ENCODE measurements at regions not wholly inside any gene's neighbourhood (a gene's known extent, or its start where the extent isn't known, plus 50 kb on each side); places are given as distances from the start of the nearest gene placed in this dataset.

- Mint-ChIP-seq H3K27ac (ENCODE audit: unreplicated experiment) (no peak overlapping the region), H3K36me3 (ENCODE audit: low read depth) (no peaks in the 10 kb centered on the region), H3K27me3 (ENCODE audit: low read depth) (peaks cover 3% of the 10 kb centered on the region), H3K4me3 (no peak overlapping the region), H3K9me3 (no peaks in the 10 kb centered on the region), H3K4me1 (no peaks in the 10 kb centered on the region)
- TF ChIP-seq, protein P1, sequence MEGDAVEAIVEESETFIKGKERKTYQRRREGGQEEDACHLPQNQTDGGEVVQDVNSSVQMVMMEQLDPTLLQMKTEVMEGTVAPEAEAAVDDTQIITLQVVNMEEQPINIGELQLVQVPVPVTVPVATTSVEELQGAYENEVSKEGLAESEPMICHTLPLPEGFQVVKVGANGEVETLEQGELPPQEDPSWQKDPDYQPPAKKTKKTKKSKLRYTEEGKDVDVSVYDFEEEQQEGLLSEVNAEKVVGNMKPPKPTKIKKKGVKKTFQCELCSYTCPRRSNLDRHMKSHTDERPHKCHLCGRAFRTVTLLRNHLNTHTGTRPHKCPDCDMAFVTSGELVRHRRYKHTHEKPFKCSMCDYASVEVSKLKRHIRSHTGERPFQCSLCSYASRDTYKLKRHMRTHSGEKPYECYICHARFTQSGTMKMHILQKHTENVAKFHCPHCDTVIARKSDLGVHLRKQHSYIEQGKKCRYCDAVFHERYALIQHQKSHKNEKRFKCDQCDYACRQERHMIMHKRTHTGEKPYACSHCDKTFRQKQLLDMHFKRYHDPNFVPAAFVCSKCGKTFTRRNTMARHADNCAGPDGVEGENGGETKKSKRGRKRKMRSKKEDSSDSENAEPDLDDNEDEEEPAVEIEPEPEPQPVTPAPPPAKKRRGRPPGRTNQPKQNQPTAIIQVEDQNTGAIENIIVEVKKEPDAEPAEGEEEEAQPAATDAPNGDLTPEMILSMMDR (conservative IDR thresholded peaks at IDR 0.05) = no peak
- DNase-seq (ENCODE audit: low read depth, low spot score) = no peak
These were observed 137.1 kb upstream of the TMC3 start for GRCh38 chr15:81511138-81511537.

DNA sequence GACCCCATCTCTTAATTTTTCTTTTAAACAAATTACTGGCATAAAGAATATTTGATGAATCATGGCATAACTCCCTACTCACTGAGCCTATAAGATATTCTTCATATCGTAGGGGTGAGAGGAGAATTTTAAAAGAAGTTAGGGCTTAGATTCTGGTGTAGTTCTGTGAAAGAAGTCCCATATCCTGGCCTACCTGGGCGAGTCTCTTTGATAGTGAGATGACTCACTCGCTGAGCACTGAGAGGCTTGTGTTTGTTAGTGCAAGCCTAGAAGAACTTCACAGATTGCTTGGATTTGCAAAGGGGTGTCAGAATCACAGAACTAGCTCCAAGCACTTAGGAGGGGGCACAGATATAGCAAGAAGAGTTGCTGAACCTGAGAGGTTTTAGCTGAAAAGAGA is 133.8 kb upstream of the TMC3 start:
- no peak for DNase-seq (ENCODE audit: low read depth, low spot score)
- no peaks in the 10 kb centered on the region for H3K9me3 Mint-ChIP-seq
- no peaks in the 10 kb centered on the region for H3K36me3 Mint-ChIP-seq (ENCODE audit: low read depth)
- H3K4me1 Mint-ChIP-seq = no peaks in the 10 kb centered on the region
- no peak overlapping the region for H3K27ac Mint-ChIP-seq (ENCODE audit: unreplicated experiment)
- H3K4me3 Mint-ChIP-seq = no peak overlapping the region
- no peaks in the 10 kb centered on the region for H3K27me3 Mint-ChIP-seq (ENCODE audit: low read depth)
- TF ChIP-seq, protein P1 (conservative IDR thresholded peaks at IDR 0.05) = no peak

DNA sequence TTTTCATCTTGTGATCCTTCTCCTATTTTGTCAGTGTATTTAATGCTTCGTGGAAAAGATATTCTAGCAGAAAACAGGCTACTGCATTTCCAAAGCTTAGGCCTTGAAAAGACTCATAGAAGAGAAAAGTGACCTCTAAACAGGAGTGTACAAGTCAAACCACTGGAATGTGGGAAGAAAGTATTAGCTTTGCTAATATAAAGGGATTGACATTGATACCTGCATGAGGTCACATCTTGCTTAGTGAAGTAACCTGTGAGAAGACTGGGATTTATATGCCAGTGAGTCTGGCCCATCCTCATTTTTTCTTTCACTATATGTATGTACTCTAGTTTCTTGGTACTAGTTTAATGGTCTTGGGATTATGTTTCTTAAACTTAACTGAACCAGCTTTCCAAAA is 132.9 kb upstream of the TMC3 start:
- H3K4me1 Mint-ChIP-seq = no peaks in the 10 kb centered on the region
- H3K27ac Mint-ChIP-seq (ENCODE audit: unreplicated experiment) = no peak overlapping the region
- TF ChIP-seq, protein P1 (conservative IDR thresholded peaks at IDR 0.05) = no peak
- no peaks in the 10 kb centered on the region for H3K27me3 Mint-ChIP-seq (ENCODE audit: low read depth)
- no peak overlapping the region for H3K4me3 Mint-ChIP-seq
- no peaks in the 10 kb centered on the region for H3K9me3 Mint-ChIP-seq
- no peaks in the 10 kb centered on the region for H3K36me3 Mint-ChIP-seq (ENCODE audit: low read depth)
- no peak for DNase-seq (ENCODE audit: low read depth, low spot score)

DNA sequence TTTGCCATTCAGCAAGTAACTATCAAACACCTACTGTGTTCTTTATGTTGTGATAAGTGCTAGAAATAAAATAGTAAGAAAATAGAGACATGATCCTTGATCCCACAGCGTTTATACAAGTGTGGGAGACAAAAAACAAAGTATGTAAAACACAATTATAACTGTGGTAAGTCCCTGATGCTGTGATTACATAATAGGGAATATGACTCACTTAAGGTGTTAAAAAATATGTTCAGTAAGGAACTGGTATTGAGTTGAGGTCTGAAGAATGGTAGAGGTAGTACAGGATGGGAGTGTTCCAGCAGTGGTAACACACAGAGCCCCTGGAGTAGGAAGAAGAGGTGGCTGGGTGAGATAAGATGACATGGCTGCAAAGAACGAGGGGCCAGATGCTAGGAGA is 132.1 kb upstream of the TMC3 start:
- DNase-seq (ENCODE audit: low read depth, low spot score) = no peak
- H3K9me3 Mint-ChIP-seq = no peaks in the 10 kb centered on the region
- no peaks in the 10 kb centered on the region for H3K36me3 Mint-ChIP-seq (ENCODE audit: low read depth)
- no peaks in the 10 kb centered on the region for H3K4me1 Mint-ChIP-seq
- TF ChIP-seq, protein P1 (conservative IDR thresholded peaks at IDR 0.05) = no peak
- no peak overlapping the region for H3K27ac Mint-ChIP-seq (ENCODE audit: unreplicated experiment)
- H3K4me3 Mint-ChIP-seq = no peak overlapping the region
- no peaks in the 10 kb centered on the region for H3K27me3 Mint-ChIP-seq (ENCODE audit: low read depth)

DNA sequence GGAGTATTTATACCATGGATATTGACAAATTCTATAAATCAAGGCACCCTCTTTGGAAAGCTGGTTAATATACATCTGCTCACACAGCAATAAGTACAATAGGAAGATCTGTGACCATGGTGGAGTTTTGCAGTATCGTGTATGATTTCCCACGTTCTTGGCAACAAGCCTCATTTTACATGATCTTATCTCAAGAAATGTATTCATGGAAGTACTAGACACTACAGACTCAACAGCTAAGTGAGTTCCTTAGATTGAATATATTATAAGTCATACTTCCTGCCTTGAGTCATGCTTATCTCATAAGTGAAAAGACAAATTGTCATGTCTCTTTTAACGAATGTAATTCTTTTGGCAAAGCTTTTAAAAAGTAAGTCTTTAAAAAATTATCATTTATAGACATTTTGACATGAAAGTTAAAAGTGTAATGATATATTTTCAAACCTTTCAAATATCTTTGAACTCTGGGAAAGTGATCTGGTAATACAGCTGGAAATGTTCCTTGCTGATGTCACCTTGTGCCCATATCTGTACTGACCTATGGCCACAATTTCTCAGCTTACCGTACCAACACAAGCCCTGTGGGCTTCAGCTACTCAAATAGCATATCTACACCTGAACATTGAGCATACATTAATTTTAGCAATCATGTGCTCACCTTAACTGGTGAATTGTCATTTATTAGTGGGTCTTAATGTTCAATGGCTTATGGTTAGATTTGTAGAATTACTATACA is 130.3 kb upstream of the TMC3 start:
- Mint-ChIP-seq H3K27ac (ENCODE audit: unreplicated experiment) (no peak overlapping the region), H3K4me1 (no peaks in the 10 kb centered on the region)
- TF ChIP-seq, protein P1 (conservative IDR thresholded peaks at IDR 0.05) = no peak

More for the DNA sequence above, 130.3 kb upstream of the TMC3 start:
- H3K36me3 Mint-ChIP-seq (ENCODE audit: low read depth) = no peaks in the 10 kb centered on the region
- H3K9me3 Mint-ChIP-seq = peaks cover 5% of the 10 kb centered on the region
- DNase-seq (ENCODE audit: low read depth, low spot score) = no peak
- no peak overlapping the region for H3K4me3 Mint-ChIP-seq
- H3K27me3 Mint-ChIP-seq (ENCODE audit: low read depth) = no peaks in the 10 kb centered on the region

All from neural crest cell (in vitro differentiated cells).